T-helper 2 cell treated with Interferon-gamma antibody and Interleukin-4, amounts not matched to agents 100 ng/mL and 5 ng/mL, for 36 hours (primary cell): ENCODE measurements at regions not wholly inside any gene's neighbourhood (a gene's known extent, or its start where the extent isn't known, plus 50 kb on each side); places are given as distances from the start of the nearest gene placed in this dataset.

Experiments
- intact Hi-C: fragments of 100-400 bp; cut with micrococcal nuclease; formaldehyde crosslinking; loops from one replicate; pipeline ENCODE4 v1.15.1; 2023

- intact Hi-C loops: loop anchor here (2.0 kb wide), 1 partner anchor 529 kb away; no protein-coding TSS in a partner anchor
Observed at GRCh38 chr1:170457325-170458050, 74.5 kb upstream of the GORAB start.

DNA sequence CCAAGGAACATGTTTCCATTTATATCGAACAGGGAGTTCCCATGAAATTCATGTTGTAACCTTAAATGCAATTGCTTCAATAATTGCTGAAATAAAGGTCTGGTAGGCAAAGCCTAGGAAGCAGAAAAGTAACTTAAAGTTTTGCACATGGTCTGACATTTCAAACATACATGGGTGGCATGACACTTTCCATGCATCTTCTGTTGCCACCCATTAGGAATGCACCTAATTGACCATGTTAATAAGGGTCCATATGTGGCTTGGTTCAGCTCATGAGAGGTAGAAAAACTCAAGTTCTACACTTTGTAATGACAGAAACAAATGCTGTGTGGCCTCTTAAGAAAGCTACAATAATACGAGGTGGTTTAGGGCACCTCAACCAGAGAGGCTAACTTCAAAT is 72.0 kb upstream of the GORAB start:
- intact Hi-C loops: no loop called here

GRCh38 chr1:170460414-170461155 is 71.4 kb upstream of the GORAB start:
- intact Hi-C loops: no loop called here

GRCh38 chr1:170461291-170461747 is 70.6 kb upstream of the GORAB start:
- intact Hi-C loops: no loop called here

DNA sequence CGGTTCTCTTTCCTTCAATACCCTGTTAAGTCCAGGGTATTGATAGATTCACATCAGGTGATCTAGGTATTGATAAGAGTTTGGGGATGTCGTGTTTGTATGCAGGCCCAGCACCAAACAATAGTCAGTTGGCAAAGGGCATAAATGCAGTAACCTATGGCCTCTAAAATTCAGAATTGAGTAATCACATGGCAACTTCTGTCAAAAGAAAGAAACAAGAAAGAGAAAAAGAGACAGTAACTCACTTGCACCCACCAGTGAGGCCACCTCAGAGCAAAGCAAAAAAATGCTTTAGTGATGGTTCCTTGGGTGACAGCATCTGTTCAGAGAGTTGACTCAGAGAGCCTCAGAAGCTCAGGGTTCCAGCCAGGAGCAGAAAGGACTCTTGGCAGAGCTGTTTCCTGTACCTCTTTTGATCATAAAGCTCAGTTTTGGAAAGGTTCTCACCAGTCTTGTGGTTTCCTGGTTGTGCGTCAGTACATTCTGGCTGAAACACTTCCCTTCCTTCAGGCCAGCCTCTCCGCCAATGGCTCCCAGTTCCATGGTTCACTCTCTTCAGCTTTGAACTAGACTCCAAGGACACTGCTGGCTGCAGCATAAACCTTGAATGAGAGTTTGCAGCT is 70.1 kb upstream of the GORAB start:
- intact Hi-C loops: no loop called here

DNA sequence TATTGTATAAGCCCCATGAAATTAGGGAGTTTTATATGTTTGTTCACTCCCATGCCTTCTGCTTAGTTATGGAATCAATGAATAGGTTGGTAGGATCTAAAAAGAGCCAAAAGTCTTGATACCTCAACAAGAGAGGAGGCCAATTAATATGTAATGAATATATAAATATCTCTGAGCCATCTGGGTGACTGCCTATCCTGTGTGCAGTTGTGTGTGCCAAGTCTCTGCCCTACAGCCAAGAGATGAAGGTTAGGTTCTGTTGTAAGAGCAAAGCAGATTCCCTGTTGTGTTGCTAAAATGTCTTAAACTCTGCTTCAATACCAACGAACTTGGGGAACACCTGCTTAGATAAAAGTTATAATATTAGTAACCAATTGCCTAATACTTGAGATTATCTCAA is 61.8 kb upstream of the GORAB start:
- intact Hi-C loops: no loop called here

GRCh38 chr1:170471398-170472053 is 60.4 kb upstream of the GORAB start:
- intact Hi-C loops: no loop called here

GRCh38 chr1:170481000-170481399 is 51.0 kb upstream of the GORAB start:
- intact Hi-C loops: no loop called here
